Esophagus muscularis mucosa (tissue), 4 donors: ENCODE measurements at regions not wholly inside any gene's neighbourhood (a gene's known extent, or its start where the extent isn't known, plus 50 kb on each side); places are given as distances from the start of the nearest gene placed in this dataset.
"Not testable (repeated sequence)": the region's sequence is repeated elsewhere in the genome, so short reads cannot be mapped to it uniquely, and the experiment has no call there.

Experiments
- DNase-seq: peaks from one replicate; pipeline ENCODE4 v3.0.0-alpha.2; 2017; ENCODE audit errors: extremely low spot score
- H3K27ac ChIP-seq, 4 donors: fragments of 200-600 bp; sonication (generic); replicated peaks in 1 of 4; 1 replicate in 3 of 4; 2 replicates in 1 of 4; pipeline ENCODE4 v1.5.1; 2016 to 2019; ENCODE audit warnings: mild to moderate bottlenecking in 1 of 4
- H3K27me3 ChIP-seq, 4 donors: fragments of 200-600 bp; sonication (generic); one replicate each; pipeline versions ENCODE4 v1.5.1 to v1.6.0; 2016 to 2019
- H3K36me3 ChIP-seq, 4 donors: fragments of 200-600 bp; sonication (generic); one replicate each; pipeline ENCODE4 v1.5.1; 2016 to 2019
- H3K4me1 ChIP-seq, 4 donors: fragments of 200-600 bp; sonication (generic); one replicate each; pipeline ENCODE4 v1.5.1; 2016 to 2019
- H3K4me3 ChIP-seq, 4 donors: fragments of 200-600 bp; sonication (generic); 1 replicate in 2 of 4; 2 replicates in 2 of 4; pipeline ENCODE4 v1.5.1; 2016 to 2019; ENCODE audit warnings: mild to moderate bottlenecking in 4 of 4, moderate library complexity in 1 of 4
- H3K9me3 ChIP-seq, 4 donors: fragments of 200-600 bp; sonication (generic); 1 replicate in 3 of 4; 2 replicates in 1 of 4; pipeline ENCODE4 v1.5.1; 2016 to 2019
- EP300 ChIP-seq: sonication (generic); formaldehyde crosslinking; IDR thresholded peaks from one replicate; pipeline ENCODE4 v1.6.1; 2017; ENCODE audit warnings: antibody characterized with exemption
- POLR2A ChIP-seq: fragments of 450-650 bp; IDR thresholded peaks from one replicate; pipeline ENCODE4 v1.6.1; 2017; ENCODE audit warnings: antibody characterized with exemption, moderate library complexity, mild to moderate bottlenecking, low read depth
- POLR2AphosphoS5 ChIP-seq, 2 donors: sonication (generic); formaldehyde crosslinking; IDR thresholded peaks; one replicate each; pipeline ENCODE4 v1.6.1; 2017; ENCODE audit warnings: antibody characterized with exemption in 2 of 2
- WGBS: methylation state at CpG from one replicate; pipeline ENCODE4 v1.1.5; 2018; 5-methylcytosine and 5-hydroxymethylcytosine counted together
- intact Hi-C: fragments of 100-400 bp; cut with DNase I; formaldehyde crosslinking; loops from one replicate; pipeline ENCODE4 v1.15.1; 2023
- TF ChIP-seq, protein P1 (sequence below), 3 experiments: fragments of 200-600 bp in 2 of 3; fragments of 450-650 bp in 1 of 3; sonication (generic) in 2 of 3; IDR thresholded peaks; one replicate each; pipeline ENCODE4 v1.5.1; 2017 to 2019; ENCODE audit warnings: antibody characterized with exemption in 3 of 3, mild to moderate bottlenecking in 2 of 3, moderate library complexity in 1 of 3

DNA sequence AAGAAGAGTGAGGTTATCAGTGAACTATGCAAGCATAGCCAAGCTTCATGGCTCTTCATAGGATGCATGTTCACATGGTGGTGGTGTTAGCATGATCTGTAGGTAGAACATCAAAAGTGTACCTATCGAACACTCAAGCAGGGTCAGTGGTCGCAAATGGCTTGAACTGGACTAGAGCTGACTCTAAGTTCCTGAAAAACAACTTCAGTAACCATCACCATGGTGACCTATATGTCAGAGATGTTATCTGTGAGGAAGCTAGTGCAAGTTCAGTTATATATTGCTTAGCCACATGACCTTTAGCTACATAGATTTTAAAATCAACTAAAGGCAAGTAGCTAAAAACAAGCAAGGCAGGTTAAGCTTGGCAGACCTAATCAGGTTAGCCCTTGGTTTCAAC, 163.1 kb upstream of the AGR3 start:
- Histone ChIP-seq H3K9me3 (no peaks in the 10 kb centered on the region), H3K27me3 (no peaks in the 10 kb centered on the region), H3K27ac (no peak overlapping the region), H3K4me1 (peaks cover 6 to 21% (median 9%) of the 10 kb centered on the region in 4 donors), H3K4me3 (no peak overlapping the region), H3K36me3 (no peaks in the 10 kb centered on the region)
- no peak for DNase-seq
- 91% methylated on average over 2 of the region's 2 CpGs for WGBS
- no peak for TF ChIP-seq EP300
- TF ChIP-seq POLR2A: no peak
- no peak for TF ChIP-seq POLR2AphosphoS5 (IDR thresholded peaks at IDR 0.05)
- TF ChIP-seq, protein P1, sequence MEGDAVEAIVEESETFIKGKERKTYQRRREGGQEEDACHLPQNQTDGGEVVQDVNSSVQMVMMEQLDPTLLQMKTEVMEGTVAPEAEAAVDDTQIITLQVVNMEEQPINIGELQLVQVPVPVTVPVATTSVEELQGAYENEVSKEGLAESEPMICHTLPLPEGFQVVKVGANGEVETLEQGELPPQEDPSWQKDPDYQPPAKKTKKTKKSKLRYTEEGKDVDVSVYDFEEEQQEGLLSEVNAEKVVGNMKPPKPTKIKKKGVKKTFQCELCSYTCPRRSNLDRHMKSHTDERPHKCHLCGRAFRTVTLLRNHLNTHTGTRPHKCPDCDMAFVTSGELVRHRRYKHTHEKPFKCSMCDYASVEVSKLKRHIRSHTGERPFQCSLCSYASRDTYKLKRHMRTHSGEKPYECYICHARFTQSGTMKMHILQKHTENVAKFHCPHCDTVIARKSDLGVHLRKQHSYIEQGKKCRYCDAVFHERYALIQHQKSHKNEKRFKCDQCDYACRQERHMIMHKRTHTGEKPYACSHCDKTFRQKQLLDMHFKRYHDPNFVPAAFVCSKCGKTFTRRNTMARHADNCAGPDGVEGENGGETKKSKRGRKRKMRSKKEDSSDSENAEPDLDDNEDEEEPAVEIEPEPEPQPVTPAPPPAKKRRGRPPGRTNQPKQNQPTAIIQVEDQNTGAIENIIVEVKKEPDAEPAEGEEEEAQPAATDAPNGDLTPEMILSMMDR (IDR thresholded peaks at IDR 0.05): no peak
- intact Hi-C loops: no loop called here

DNA sequence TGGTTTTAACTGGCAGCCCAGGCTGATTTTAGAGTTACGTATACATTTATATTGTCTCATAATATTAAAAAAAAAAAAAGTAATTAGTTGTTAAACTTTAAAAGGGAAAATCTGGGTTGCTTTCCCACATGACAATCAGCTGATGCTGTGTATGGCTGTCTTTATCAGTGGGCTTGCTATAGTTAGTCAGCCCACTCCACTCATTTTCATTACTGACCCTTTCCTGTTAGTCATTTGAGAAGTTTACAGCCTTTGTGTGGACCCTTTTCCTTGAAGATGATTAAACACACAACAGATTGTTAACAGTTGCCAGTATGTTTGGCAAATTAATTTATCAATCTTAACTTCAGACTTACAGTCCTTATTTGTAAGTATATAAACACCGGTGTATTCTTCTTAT, 164.5 kb upstream of the AGR3 start:
- H3K36me3 ChIP-seq: no peaks in the 10 kb centered on the region
- WGBS: 88% methylated on average over 2 of the region's 2 CpGs
- intact Hi-C loops: no loop called here
- DNase-seq: no peak
- TF ChIP-seq, protein P1 (IDR thresholded peaks at IDR 0.05): no peak
- TF ChIP-seq EP300 (no peak), POLR2A (no peak)
- peaks cover 5 to 14% (median 7%) of the 10 kb centered on the region in 4 donors for H3K4me1 ChIP-seq
- H3K27me3 ChIP-seq: no peaks in the 10 kb centered on the region
- H3K9me3 ChIP-seq: no peaks in the 10 kb centered on the region
- H3K27ac ChIP-seq: no peak overlapping the region
- H3K4me3 ChIP-seq: no peak overlapping the region

DNA sequence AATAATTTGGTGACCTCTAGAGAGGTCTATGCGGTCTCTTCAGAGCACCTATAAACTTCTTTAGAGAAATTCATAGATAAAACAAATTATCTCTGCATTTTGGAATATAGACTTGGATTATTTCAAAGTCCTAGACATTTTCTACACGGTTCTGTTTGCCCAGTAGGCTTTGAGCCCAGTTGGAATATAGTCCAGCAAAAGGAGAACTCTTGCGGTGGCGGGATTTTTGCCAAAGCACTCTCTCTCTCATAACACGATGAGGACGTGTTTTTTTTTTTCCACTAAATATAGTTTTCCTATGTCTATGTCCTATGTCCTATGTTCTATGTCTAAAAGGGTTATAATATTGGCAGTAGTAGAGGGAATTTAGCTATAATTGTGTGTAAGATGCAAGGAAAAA, 164.9 kb upstream of the AGR3 start:
- Histone ChIP-seq H3K4me3 (no peak overlapping the region), H3K4me1 (peaks cover under 1 to 10% (median 4%) of the 10 kb centered on the region in 4 donors), H3K27ac (no peak overlapping the region), H3K27me3 (no peaks in the 10 kb centered on the region), H3K9me3 (no peaks in the 10 kb centered on the region), H3K36me3 (no peaks in the 10 kb centered on the region)
- intact Hi-C loops: no loop called here
- 73% methylated on average over 6 of the region's 6 CpGs for WGBS
- DNase-seq: no peak
- no peak for TF ChIP-seq EP300
- TF ChIP-seq POLR2AphosphoS5 (IDR thresholded peaks at IDR 0.05): no peak
- TF ChIP-seq POLR2A: no peak
- TF ChIP-seq, protein P1 (IDR thresholded peaks at IDR 0.05): no peak

DNA sequence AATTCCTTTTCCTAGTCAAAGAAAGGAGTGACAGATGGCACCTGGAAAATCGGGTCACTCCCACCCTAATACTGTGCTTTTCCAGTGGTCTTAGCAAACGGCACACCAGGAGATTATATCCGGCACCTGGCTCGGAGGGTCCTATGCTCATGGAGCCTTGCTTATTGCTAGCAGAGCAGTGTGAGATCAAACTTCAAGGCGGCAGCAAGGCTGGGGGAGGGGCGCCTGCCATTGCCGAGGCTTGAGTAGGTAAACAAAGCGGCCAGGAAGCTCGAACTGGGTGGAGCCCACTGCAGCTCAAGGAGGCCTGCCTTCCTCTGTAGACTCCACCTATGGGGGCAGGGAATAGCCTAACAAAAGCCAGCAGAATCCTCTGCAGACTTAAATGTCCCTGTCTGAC, 171.4 kb upstream of the AGR3 start:
- H3K27ac ChIP-seq, H3K36me3 ChIP-seq, H3K27me3 ChIP-seq, H3K4me1 ChIP-seq, H3K9me3 ChIP-seq, DNase-seq, intact Hi-C loops, H3K4me3 ChIP-seq: not testable (repeated sequence)
- WGBS: 94% methylated on average over 9 of the region's 9 CpGs

DNA sequence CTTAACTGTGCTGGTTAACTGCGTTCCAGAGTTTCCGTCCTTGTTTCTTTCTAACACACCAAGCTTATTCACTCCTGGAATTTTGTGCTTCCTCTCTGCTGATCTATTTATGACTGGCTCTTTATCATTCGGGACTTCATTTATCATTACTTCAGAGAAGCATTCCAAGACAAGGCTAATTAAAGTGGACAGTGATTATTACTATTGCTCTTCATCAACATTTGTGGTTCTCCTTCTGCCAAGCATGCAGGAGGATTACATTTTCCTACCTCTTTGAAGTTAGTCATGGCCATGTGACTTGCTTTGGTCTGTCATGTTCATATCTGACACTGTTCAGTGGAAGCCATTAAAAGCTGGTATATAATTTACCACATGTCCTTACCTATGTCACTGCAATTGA, 172.4 kb upstream of the AGR3 start:
- peaks cover 0 to 5% (median 0%) of the 10 kb centered on the region in 4 donors for H3K4me1 ChIP-seq
- no peak overlapping the region for H3K27ac ChIP-seq
- no peaks in the 10 kb centered on the region for H3K36me3 ChIP-seq
- no peaks in the 10 kb centered on the region for H3K27me3 ChIP-seq
- intact Hi-C loops: no loop called here
- 81% methylated on average over 3 of the region's 3 CpGs for WGBS
- no peak overlapping the region for H3K4me3 ChIP-seq
- H3K9me3 ChIP-seq: no peaks in the 10 kb centered on the region
- no peak for DNase-seq
- TF ChIP-seq EP300 (no peak), POLR2AphosphoS5 (IDR thresholded peaks at IDR 0.05) (no peak)

GRCh38 chr7:17054836-17055235, 173.1 kb upstream of the AGR3 start:
- WGBS: 83% methylated on average over 2 of the region's 2 CpGs
- H3K27me3 ChIP-seq: no peaks in the 10 kb centered on the region
- H3K4me3 ChIP-seq: no peak overlapping the region
- DNase-seq: no peak
- H3K9me3 ChIP-seq: no peaks in the 10 kb centered on the region
- TF ChIP-seq POLR2A (no peak), EP300 (no peak), POLR2AphosphoS5 (IDR thresholded peaks at IDR 0.05) (no peak)
- TF ChIP-seq, protein P1 (IDR thresholded peaks at IDR 0.05): no peak
- intact Hi-C loops: no loop called here
- H3K27ac ChIP-seq: no peak overlapping the region
- no peaks in the 10 kb centered on the region for H3K36me3 ChIP-seq
- peaks cover 0 to 5% (median 0%) of the 10 kb centered on the region in 4 donors for H3K4me1 ChIP-seq
